ENCODE measurements at regions not wholly inside any gene's neighbourhood (a gene's known extent, or its start where the extent isn't known, plus 50 kb on each side); places are given as distances from the start of the nearest gene placed in this dataset.

GRCh38 chrX:4787971-4788370 lies 1074.5 kb upstream of the PRKX start:
- H3K27me3 ChIP-seq = no peaks in the 10 kb centered on the region
- no peaks in the 10 kb centered on the region for H3K36me3 ChIP-seq
- H3K9me3 ChIP-seq = no peaks in the 10 kb centered on the region
- H3K4me3 ChIP-seq (ENCODE audit: low read depth, low read length) = no peak overlapping the region
- TF ChIP-seq CTCF (IDR thresholded peaks at IDR 0.05; ENCODE audit: low read depth, low read length) = no peak
- DNase-seq = no peak
- no peaks in the 10 kb centered on the region for H3K4me1 ChIP-seq

DNA sequence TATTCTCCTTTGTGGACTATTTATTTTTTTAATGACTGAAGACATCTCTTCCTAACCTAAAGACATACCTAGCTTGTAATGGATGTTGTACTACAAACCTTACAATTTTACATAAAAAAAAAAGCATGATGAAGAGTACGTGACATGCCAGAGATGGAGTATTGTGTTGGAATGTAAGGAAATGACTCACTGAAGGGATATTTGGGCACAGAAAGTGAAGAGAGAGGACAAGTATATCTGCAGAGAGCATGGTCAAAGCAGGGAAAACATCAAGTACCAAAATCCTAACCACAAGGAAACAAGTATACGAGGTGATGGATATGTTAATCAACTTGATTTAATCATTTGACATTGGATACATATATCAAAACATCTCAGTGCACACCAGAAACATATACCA lies 1051.4 kb upstream of the PRKX start:
- H3K9me3 ChIP-seq = no peaks in the 10 kb centered on the region
- no peak overlapping the region for H3K4me3 ChIP-seq (ENCODE audit: low read depth, low read length)
- H3K27me3 ChIP-seq = no peaks in the 10 kb centered on the region
- DNase-seq = no peak
- no peaks in the 10 kb centered on the region for H3K4me1 ChIP-seq
- TF ChIP-seq CTCF (IDR thresholded peaks at IDR 0.05; ENCODE audit: low read depth, low read length) = no peak
- H3K36me3 ChIP-seq = no peaks in the 10 kb centered on the region

DNA sequence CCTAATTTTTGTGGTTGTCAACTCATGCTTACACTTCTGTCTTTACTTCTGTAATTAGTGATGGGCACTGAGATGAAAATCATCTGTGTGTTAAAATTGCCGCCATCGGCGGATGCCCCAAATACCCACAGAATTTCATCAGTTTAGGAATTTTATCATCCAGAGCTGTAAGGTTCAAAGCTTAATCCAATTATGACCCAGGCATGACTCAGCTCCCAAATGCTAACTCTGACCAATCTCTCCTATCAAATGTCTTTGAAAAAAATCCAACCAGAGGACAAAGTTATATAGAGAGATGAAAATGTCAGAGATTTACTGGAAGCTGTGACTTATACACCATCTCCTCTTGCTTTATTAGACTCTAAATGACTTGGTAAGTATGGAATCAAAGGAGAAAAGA lies 1048.7 kb upstream of the PRKX start:
- no peak for DNase-seq
- Histone ChIP-seq H3K4me1 (no peaks in the 10 kb centered on the region), H3K36me3 (no peaks in the 10 kb centered on the region), H3K9me3 (no peaks in the 10 kb centered on the region), H3K27me3 (no peaks in the 10 kb centered on the region), H3K4me3 (ENCODE audit: low read depth, low read length) (no peak overlapping the region)
- no peak for TF ChIP-seq CTCF (IDR thresholded peaks at IDR 0.05; ENCODE audit: low read depth, low read length)

DNA sequence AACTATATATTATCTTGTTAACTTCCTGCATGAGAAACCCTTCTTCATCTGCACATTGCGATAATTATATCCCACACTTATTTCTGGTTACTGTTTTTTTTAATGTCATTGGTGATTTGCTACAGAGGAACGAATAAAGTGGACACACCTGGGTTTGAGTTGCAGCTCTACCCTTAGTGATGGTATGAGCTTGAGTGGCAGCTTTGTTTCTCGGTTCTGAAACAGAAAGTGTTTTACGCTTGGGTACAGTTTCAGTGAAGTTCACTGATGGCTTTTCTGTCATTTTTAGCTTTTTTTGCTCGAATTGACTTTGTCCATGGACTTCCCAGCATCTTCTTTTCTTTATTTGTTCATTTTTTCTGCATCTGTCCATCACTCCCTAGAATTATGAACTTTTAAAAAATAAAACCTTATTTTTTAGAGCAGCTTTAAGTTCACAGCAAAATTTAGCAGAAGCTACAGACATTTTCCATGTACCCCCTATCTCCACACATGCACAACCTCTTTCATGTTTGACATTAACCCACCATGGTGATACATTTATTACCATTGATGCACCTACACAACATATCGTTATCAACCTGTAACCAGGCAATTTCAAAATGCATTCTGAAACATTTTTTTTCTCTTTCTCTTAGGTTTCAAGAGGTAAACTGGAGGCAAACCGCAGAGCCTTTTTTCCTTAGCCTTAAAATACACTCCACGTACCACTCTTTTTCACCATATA lies 1041.6 kb upstream of the PRKX start:
- no peak for TF ChIP-seq CTCF (IDR thresholded peaks at IDR 0.05; ENCODE audit: low read depth, low read length)
- H3K36me3 ChIP-seq = no peaks in the 10 kb centered on the region
- DNase-seq = no peak

DNA sequence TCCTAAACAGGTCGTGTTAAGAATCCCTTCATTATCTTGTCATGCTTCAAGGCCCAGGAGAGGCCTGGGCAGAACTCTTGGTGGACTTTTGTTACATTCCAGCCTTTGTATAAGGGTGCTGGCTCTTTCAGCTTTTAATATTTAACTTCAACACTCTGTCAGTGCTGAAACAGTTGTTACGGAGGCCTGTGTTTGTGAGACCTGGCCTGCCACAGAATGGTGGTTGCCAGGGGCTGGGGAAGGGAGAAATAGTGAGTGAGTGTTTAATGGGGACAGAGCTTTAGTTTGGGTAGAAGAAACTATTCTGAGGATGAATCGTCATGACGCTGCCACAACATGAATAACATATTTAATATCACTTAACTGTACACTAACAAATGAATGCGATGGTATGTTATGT lies 1027.6 kb upstream of the PRKX start:
- Histone ChIP-seq H3K27me3 (no peaks in the 10 kb centered on the region), H3K9me3 (no peaks in the 10 kb centered on the region), H3K36me3 (no peaks in the 10 kb centered on the region), H3K4me1 (no peaks in the 10 kb centered on the region), H3K4me3 (ENCODE audit: low read depth, low read length) (no peak overlapping the region)
- no peak for DNase-seq
- TF ChIP-seq CTCF (IDR thresholded peaks at IDR 0.05; ENCODE audit: low read depth, low read length) = no peak

More for the DNA sequence above, 1041.6 kb upstream of the PRKX start:
- Histone ChIP-seq H3K4me3 (ENCODE audit: low read depth, low read length) (no peak overlapping the region), H3K4me1 (no peaks in the 10 kb centered on the region), H3K9me3 (no peaks in the 10 kb centered on the region), H3K27me3 (no peaks in the 10 kb centered on the region)

GRCh38 chrX:4735299-4735698 lies 1021.9 kb upstream of the PRKX start:
- Histone ChIP-seq H3K4me1 (no peaks in the 10 kb centered on the region), H3K9me3 (no peaks in the 10 kb centered on the region), H3K4me3 (ENCODE audit: low read depth, low read length) (no peak overlapping the region), H3K36me3 (no peaks in the 10 kb centered on the region), H3K27me3 (no peaks in the 10 kb centered on the region)
- TF ChIP-seq CTCF (IDR thresholded peaks at IDR 0.05; ENCODE audit: low read depth, low read length) = no peak
- no peak for DNase-seq

Data from BE2C (cell line).